ENCODE measurements at regions not wholly inside any gene's neighbourhood (a gene's known extent, or its start where the extent isn't known, plus 50 kb on each side); places are given as distances from the start of the nearest gene placed in this dataset.
"Not testable (repeated sequence)": the region's sequence is repeated elsewhere in the genome, so short reads cannot be mapped to it uniquely, and the experiment has no call there.

- TF ChIP-seq CTCF (IDR thresholded peaks at IDR 0.05; ENCODE audit: unreplicated experiment): no peak
- H3K4me3 Mint-ChIP-seq: no peak overlapping the region
- DNase-seq (ENCODE audit: low spot score in 2 of 2, unreplicated experiment in 2 of 2): no peak
- H3K4me1 Mint-ChIP-seq: peaks cover 2% of the 10 kb centered on the region
- H3K9me3 Mint-ChIP-seq: peaks cover 10% of the 10 kb centered on the region
- no peak overlapping the region for H3K27ac Mint-ChIP-seq
- peaks cover 2% of the 10 kb centered on the region for H3K36me3 Mint-ChIP-seq
- no peaks in the 10 kb centered on the region for H3K27me3 Mint-ChIP-seq (ENCODE audit: low read depth)
Measured at GRCh38 chr11:39745401-39745800, 1714.1 kb downstream of the LRRC4C start.

GRCh38 chr11:39741066-39741465, 1718.4 kb downstream of the LRRC4C start:
- Mint-ChIP-seq H3K4me3 (no peak overlapping the region), H3K27me3 (ENCODE audit: low read depth) (no peaks in the 10 kb centered on the region), H3K27ac (no peak overlapping the region), H3K4me1 (no peaks in the 10 kb centered on the region), H3K9me3 (peaks cover 10% of the 10 kb centered on the region), H3K36me3 (peaks cover 2% of the 10 kb centered on the region)
- no peak for DNase-seq (ENCODE audit: low spot score in 2 of 2, unreplicated experiment in 2 of 2)
- TF ChIP-seq CTCF (IDR thresholded peaks at IDR 0.05; ENCODE audit: unreplicated experiment): no peak

- H3K27ac Mint-ChIP-seq; DNase-seq (ENCODE audit: low spot score in 2 of 2, unreplicated experiment in 2 of 2); H3K27me3 Mint-ChIP-seq (ENCODE audit: low read depth); H3K36me3 Mint-ChIP-seq; H3K4me1 Mint-ChIP-seq; H3K4me3 Mint-ChIP-seq: not testable (repeated sequence)
- H3K9me3 Mint-ChIP-seq: peaks cover 19% of the 10 kb centered on the region
Measured at GRCh38 chr11:39736351-39736750, 1723.1 kb downstream of the LRRC4C start.

GRCh38 chr11:39732001-39732400, 1727.5 kb downstream of the LRRC4C start:
- H3K4me1 Mint-ChIP-seq: peaks cover 12% of the 10 kb centered on the region
- H3K27ac Mint-ChIP-seq: no peak overlapping the region
- H3K4me3 Mint-ChIP-seq: no peak overlapping the region
- TF ChIP-seq CTCF (IDR thresholded peaks at IDR 0.05; ENCODE audit: unreplicated experiment): no peak
- peaks cover 26% of the 10 kb centered on the region for H3K9me3 Mint-ChIP-seq
- peaks cover 2% of the 10 kb centered on the region for H3K36me3 Mint-ChIP-seq
- no peak for DNase-seq (ENCODE audit: low spot score in 2 of 2, unreplicated experiment in 2 of 2)
- no peaks in the 10 kb centered on the region for H3K27me3 Mint-ChIP-seq (ENCODE audit: low read depth)

- H3K4me1 Mint-ChIP-seq: peaks cover 23% of the 10 kb centered on the region
- peaks cover 7% of the 10 kb centered on the region for H3K9me3 Mint-ChIP-seq
- no peaks in the 10 kb centered on the region for H3K27me3 Mint-ChIP-seq (ENCODE audit: low read depth)
- DNase-seq (ENCODE audit: low spot score in 2 of 2, unreplicated experiment in 2 of 2): no peak
- no peak for TF ChIP-seq CTCF (IDR thresholded peaks at IDR 0.05; ENCODE audit: unreplicated experiment)
- no peak overlapping the region for H3K27ac Mint-ChIP-seq
- H3K4me3 Mint-ChIP-seq: no peak overlapping the region
- H3K36me3 Mint-ChIP-seq: peaks cover 2% of the 10 kb centered on the region
Measured at GRCh38 chr11:39725081-39725480, 1734.4 kb downstream of the LRRC4C start.

GRCh38 chr11:39724404-39724803, 1735.0 kb downstream of the LRRC4C start:
- H3K27ac Mint-ChIP-seq: no peak overlapping the region
- no peak overlapping the region for H3K4me3 Mint-ChIP-seq
- H3K9me3 Mint-ChIP-seq: peaks cover 7% of the 10 kb centered on the region
- peaks cover 2% of the 10 kb centered on the region for H3K36me3 Mint-ChIP-seq
- peaks cover 23% of the 10 kb centered on the region for H3K4me1 Mint-ChIP-seq
- TF ChIP-seq CTCF (IDR thresholded peaks at IDR 0.05; ENCODE audit: unreplicated experiment): no peak
- no peak for DNase-seq (ENCODE audit: low spot score in 2 of 2, unreplicated experiment in 2 of 2)
- no peaks in the 10 kb centered on the region for H3K27me3 Mint-ChIP-seq (ENCODE audit: low read depth)
